Glomerular endothelial cell (primary cell): ENCODE measurements at regions not wholly inside any gene's neighbourhood (a gene's known extent, or its start where the extent isn't known, plus 50 kb on each side); places are given as distances from the start of the nearest gene placed in this dataset.
"Not testable (repeated sequence)": the region's sequence is repeated elsewhere in the genome, so short reads cannot be mapped to it uniquely, and the experiment has no call there.

Experiments used
- DNase-seq: peaks from one replicate; pipeline ENCODE4 v3.0.0-alpha.2; 2011; ENCODE audit warnings: low read depth, low spot score; ENCODE audit errors: extremely low read depth

DNA sequence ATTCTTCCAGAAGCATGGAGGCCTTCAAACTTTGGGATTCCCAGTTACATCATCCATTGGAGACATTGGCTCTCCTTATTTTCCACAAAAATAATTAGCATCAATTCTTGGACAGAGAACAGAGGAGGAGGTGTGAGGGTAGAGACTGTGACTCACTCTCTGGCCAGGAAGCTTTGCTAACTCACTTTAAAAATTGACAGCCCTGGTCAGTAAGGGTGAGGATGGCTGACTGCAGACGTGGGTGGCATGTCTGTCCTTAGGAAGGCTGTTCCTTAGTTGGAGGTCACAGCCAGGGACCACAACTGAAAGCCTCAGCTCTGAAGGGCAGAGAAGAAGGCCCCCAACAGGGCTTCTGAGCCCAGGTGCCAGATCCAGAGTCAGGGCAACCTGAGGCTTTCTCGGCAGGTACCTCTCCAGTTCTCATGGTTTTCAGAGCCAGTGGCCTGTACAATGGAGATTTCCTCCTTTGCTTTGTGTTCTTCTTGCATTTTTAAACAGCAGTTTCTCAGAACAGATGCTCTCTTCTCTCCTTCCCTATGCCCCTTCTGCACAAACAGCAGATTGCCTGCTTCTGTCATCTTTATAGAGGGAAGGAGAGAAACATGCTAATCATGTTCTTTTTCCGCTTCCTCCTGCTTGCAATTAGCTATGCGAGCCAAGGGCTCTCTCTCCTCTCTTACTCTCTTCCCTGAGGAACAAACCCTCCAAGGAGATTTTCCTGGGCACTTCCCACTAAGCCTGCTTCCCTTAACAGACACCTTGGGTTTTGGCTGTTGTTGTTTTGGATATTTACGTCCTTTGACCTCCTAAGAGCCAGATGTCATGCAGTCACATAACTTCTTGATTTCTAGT is 92.5 kb upstream of the ZNF366 start:
- DNase-seq, result no peak

DNA sequence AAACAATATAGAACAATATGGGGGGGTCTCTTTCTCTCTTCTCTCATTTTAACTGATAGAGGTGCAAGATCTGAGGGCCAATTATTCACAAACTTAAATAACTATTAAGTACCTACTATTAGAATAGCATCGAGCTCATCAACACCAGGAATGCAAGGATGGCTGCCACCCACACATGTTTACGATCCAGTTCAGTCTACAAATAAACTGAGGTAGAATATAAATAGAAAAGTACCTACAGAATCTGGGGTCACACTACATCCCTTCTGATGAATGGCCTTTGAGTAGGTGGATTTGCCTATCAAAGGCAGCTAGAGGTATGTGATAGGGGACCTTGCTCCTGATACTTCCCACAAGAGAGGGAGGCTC is 91.8 kb upstream of the ZNF366 start:
- no peak for DNase-seq

DNA sequence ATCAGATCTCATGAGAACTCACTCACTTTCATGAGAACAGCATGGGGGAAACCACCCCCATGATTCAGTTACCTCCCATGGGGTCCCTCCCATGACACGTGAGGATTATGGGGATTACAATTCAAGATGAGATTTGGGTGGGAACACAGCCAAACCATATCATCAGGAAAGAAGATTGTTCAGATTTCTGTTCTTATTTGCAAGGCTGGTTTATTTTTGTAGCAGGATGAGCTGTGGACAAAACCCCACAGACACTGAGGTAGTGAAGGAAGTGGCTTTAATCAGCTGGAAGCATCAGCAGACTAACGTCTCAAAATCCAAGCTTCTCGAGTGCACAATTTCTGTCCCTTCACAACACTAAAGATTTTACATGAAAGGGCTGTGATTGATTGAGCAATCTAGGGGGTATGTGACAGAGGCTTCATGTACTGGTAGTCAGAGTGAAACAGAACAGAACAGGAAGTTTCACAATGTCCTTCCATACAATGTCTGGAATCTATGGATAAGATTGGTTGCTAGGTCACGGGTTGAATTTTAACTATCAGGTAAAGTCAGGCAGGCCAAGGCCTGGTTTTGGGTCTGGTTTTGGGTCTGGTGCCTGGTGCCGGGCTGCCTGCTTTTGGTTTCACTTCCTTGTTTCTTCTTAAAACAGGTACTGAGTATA is 91.3 kb upstream of the ZNF366 start:
- DNase-seq, result no peak

DNA sequence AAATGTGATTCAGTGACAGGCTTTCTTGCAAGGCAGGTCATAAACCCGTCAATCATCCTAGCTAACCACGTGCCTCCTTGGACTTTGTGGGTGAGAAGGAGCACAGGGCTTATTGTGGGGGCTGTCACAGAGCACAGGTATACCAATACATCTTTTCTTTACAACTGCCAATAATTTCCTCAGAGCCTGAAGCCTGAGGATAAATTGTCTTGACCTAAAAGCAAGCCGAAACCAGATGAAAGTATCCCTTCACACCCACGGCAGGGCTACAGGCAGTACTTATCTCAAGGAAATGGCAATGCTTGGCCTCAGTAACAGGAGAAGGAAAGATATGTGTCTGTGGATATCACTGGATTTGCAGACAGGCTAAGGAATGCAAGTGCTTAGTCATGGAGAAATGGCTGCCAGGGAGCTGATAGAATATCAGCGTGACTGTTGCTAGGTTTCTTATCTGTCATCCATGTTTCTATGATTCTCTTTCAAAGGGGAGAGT is 90.3 kb upstream of the ZNF366 start:
- no peak for DNase-seq

GRCh38 chr5:72596956-72597355 is 89.7 kb upstream of the ZNF366 start:
- no peak for DNase-seq

DNA sequence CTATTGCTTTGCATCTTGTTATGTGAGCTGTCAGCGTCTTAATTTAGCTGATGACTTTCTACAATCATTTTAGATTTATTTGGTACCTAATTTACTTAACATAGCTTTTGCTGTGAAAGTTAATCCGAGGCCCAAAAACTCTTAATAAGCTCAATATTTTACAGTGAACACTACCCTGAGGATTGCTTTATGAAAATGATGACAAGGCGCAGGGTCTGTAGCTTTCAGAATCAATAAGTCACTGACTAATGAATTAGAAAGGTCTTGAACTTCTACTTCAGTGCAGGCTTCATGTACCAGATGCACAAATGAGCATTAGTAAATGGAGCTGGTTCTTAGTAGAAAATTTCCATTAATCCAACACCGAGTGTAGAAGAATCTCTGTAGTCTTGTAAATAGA is 81.4 kb upstream of the ZNF366 start:
- no peak for DNase-seq

DNA sequence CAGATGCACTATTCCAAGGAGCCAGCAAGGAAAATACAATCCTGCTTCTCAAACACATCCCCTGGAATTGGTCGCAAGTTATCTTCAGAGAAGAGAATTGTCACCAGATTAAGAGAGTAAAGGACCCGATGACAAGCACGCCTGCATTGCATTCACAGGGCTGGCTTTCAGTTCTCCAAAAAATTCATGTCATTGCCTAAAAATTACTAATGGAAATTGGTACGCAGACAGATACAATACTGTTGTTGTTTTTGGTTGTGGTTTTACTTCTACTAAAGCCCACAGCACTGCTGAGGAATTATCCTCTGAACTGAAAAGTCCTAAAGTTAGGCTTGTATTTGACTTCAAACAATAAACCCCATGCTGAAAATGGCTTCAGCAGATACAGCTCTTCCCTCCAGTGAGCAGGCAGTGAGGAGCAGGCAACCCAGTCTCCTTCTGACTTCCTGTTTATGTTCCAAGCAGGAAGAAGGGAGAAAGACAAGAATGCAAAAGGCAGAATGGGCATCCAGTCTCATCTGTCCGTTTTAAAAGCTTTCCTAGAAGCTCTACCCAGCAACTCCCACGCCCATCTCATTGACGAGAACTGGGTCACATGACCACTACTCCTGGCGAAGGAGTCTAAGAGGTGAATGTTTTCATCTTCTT is 80.6 kb upstream of the ZNF366 start:
- no peak for DNase-seq

GRCh38 chr5:72586788-72587530 is 79.7 kb upstream of the ZNF366 start:
- DNase-seq, result no peak

- no peak for DNase-seq
These were observed 77.3 kb upstream of the ZNF366 start for GRCh38 chr5:72584466-72584865.

DNA sequence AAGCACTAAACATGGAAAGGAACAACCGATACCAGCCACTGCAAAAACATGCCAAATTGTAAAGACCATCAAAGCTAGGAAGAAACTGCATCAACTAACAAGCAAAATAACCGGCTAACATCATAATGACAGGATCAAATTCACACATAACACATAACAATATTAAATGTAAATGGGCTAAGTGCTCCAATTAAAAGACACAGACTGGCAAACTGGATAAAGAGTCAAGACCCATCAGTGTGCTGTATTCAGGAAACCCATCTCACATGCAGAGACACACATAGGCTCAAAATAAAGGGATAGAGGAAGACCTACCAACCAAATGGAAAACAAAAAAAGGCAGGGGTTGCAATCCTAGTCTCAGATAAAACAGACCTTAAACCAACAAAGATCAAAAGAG is 72.1 kb upstream of the ZNF366 start:
- not testable (repeated sequence) for DNase-seq

DNA sequence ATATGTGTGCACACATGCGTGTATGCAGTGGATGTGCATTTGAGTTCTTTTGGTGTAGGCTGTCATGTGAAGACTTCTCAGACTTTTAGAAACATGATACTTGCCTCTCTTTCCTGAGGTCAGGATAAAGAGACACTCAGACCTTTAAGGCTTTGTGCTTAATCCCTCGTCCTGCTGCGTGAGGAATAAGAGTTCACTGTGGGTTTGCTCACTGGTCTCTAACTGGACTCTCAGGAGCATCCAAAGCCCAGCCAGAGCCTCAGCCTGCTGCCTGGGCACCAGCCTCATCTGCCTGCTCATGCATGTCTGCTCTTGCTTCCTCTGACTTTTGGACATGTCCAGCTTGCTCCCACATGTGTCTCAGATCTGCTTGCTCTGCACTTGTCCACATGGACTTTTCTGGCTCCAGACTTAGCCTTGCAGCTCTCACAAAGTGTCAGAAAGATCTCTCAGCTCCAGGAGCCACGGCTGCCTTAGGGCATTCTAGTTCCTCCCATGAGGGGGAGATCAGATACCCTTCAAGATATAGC is 65.1 kb upstream of the ZNF366 start:
- no peak for DNase-seq

DNA sequence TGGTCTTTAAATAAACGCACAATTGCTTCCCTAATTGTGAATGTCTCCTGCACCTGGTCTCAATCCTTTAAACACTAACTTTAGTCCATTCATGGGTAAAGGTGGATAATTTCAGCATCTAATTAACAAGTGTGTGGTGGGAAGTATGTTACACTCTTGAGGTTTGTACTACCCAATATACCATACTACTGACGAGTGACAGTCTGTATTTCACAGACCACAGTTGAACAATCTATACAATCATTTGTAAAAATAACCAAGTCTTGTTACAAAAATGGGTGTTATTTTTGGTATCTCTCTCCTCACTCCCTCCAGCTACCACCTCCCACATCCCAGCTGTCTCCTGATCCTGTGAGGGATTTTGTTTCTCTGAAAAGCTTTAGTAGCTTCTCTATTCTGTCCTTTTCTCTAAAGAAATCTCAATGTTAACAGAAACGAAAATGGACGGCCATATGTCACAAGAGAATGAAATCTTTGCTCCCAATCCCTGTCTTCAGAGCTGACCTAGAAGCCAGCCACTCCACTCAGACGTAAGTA is 62.3 kb upstream of the ZNF366 start:
- DNase-seq, result no peak

GRCh38 chr5:72566746-72567145 is 59.5 kb upstream of the ZNF366 start:
- no peak for DNase-seq

DNA sequence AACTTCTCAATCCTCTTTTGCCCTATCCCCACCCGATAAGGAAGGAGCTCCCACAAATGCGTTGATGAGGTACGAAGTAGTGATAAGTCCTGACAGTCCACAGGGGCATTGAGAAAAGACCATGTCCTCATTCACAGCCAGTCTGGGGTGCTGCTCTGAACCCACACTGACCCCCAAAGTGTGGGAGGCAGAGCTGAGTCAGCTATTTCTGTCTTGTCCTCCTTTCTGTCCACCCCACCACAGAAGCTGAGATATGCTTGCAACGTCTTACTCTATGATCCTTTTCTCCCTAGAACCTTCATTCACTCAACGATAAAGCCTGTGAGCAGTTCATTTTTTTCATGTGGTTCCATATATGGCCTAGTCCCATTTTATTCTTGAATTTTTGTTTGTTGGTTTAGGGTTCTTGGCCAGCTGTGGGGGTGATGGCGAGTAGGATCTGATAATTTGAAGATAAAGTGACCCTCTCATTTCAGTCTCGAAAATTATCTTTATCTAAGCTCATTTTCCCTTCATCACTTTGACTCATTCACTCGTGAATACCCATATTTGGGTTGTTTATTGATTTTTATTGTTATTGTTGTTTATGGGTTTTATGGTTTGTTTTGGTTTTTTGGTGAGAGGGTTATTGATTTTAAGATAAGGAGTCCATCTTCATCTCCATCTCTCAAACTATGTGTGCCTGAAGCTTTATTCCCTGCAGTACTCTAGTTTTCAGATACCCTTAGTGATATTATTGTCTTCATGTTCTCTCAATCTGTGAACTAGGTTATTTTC is 58.5 kb upstream of the ZNF366 start:
- DNase-seq, result no peak

DNA sequence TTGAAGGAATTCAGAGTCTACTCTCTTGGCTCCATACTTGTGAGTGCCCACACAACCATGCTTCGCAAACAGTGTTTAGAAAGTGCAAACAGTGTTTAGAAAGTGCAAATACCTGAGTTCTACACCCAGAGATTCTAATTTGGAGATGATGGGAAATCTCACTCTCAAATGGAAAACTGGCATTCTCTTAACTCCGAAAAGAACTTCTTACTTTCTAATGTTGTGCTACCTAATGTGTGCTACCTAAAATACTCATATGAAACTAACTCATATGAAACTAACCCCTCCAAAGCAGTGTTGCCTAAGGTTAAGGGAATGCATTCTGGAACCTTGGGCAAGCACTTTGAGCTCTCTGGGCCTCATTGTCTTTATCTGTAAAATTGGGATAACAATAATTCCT is 55.5 kb upstream of the ZNF366 start:
- no peak for DNase-seq

- no peak for DNase-seq
These were observed 54.1 kb upstream of the ZNF366 start for GRCh38 chr5:72561148-72561972.

- DNase-seq, result no peak
These were observed 52.9 kb upstream of the ZNF366 start for GRCh38 chr5:72559866-72560766.

GRCh38 chr5:72558383-72558782 is 51.2 kb upstream of the ZNF366 start:
- DNase-seq, result no peak
